ENCODE measurements at regions not wholly inside any gene's neighbourhood (a gene's known extent, or its start where the extent isn't known, plus 50 kb on each side); places are given as distances from the start of the nearest gene placed in this dataset.

DNA sequence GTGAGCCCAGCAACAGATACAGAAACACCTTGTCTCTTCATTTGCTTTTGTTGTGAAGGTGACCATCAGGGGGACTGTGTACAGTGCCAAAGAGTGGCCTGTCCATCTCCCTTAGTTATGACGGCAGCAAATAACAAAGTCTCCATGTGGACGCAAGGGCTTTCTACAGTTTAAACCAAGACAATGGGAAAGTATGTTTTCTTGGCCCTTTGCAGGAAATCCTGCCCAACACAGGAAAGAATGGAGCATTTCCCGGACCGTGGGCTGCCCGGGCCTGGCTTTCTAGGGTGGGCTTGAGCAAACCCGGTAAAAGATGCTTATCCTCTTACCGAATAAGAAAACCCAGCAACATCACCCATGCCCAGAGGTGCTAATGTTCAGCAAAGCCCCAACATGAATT, 87.3 kb downstream of the ZBTB18 start:
- no peak for DNase-seq (ENCODE audit: low spot score)
- H3K36me3 ChIP-seq (ENCODE audit: control insufficient read depth in 4 of 4, insufficient read depth in 3 of 4, low read depth in 1 of 4, low read length in 3 of 4), result no peaks in the 10 kb centered on the region
- no peak overlapping the region for H3K9ac ChIP-seq (ENCODE audit: low read depth in 1 of 2, low read length in 2 of 2)
- WGBS, result 74% methylated on average over 7 of the region's 7 CpGs
- no peaks in the 10 kb centered on the region for H3K9me3 ChIP-seq (ENCODE audit: control insufficient read depth in 4 of 4, low read length in 3 of 4)
- H3K4me3 ChIP-seq (ENCODE audit: low read depth in 1 of 3, low read length in 3 of 3), result no peak overlapping the region
- H3K27me3 ChIP-seq (ENCODE audit: control insufficient read depth in 4 of 4, insufficient read depth in 4 of 4, low read length in 3 of 4), result no peaks in the 10 kb centered on the region
- H3K27ac ChIP-seq (ENCODE audit: low read depth in 1 of 2, low read length in 2 of 2), result no peak overlapping the region
- no peaks in the 10 kb centered on the region for H3K4me1 ChIP-seq (ENCODE audit: control insufficient read depth in 4 of 4, insufficient read depth in 4 of 4, low read length in 3 of 4)
- TF ChIP-seq MAX (IDR thresholded peaks at IDR 0.05) (no peak), JUND (IDR thresholded peaks at IDR 0.05) (no peak), TAF1 (conservative IDR thresholded peaks at IDR 0.05) (no peak), GABPA (IDR thresholded peaks at IDR 0.05 in 1 of 2, conservative IDR thresholded peaks at IDR 0.05 in 1 of 2) (no peak), SP1 (IDR thresholded peaks at IDR 0.05) (no peak), EGR1 (IDR thresholded peaks at IDR 0.05; ENCODE audit: low read depth in 2 of 2) (no peak), NR2F2 (IDR thresholded peaks at IDR 0.05) (no peak), HNF4G (IDR thresholded peaks at IDR 0.05) (no peak), RXRA (IDR thresholded peaks at IDR 0.05) (no peak), ZBTB33 (IDR thresholded peaks at IDR 0.05) (no peak), RAD21 (IDR thresholded peaks at IDR 0.05) (no peak), YY1 (IDR thresholded peaks at IDR 0.05) (no peak), HNF4A (conservative IDR thresholded peaks at IDR 0.05) (no peak), FOXA2 (IDR thresholded peaks at IDR 0.05) (no peak), FOXA1 (IDR thresholded peaks at IDR 0.05) (no peak)
- TF ChIP-seq, protein P1, sequence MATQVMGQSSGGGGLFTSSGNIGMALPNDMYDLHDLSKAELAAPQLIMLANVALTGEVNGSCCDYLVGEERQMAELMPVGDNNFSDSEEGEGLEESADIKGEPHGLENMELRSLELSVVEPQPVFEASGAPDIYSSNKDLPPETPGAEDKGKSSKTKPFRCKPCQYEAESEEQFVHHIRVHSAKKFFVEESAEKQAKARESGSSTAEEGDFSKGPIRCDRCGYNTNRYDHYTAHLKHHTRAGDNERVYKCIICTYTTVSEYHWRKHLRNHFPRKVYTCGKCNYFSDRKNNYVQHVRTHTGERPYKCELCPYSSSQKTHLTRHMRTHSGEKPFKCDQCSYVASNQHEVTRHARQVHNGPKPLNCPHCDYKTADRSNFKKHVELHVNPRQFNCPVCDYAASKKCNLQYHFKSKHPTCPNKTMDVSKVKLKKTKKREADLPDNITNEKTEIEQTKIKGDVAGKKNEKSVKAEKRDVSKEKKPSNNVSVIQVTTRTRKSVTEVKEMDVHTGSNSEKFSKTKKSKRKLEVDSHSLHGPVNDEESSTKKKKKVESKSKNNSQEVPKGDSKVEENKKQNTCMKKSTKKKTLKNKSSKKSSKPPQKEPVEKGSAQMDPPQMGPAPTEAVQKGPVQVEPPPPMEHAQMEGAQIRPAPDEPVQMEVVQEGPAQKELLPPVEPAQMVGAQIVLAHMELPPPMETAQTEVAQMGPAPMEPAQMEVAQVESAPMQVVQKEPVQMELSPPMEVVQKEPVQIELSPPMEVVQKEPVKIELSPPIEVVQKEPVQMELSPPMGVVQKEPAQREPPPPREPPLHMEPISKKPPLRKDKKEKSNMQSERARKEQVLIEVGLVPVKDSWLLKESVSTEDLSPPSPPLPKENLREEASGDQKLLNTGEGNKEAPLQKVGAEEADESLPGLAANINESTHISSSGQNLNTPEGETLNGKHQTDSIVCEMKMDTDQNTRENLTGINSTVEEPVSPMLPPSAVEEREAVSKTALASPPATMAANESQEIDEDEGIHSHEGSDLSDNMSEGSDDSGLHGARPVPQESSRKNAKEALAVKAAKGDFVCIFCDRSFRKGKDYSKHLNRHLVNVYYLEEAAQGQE (IDR thresholded peaks at IDR 0.05), result no peak
- TF ChIP-seq, protein P2, sequence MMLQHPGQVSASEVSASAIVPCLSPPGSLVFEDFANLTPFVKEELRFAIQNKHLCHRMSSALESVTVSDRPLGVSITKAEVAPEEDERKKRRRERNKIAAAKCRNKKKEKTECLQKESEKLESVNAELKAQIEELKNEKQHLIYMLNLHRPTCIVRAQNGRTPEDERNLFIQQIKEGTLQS (IDR thresholded peaks at IDR 0.05), result no peak
- TF ChIP-seq, protein P3, sequence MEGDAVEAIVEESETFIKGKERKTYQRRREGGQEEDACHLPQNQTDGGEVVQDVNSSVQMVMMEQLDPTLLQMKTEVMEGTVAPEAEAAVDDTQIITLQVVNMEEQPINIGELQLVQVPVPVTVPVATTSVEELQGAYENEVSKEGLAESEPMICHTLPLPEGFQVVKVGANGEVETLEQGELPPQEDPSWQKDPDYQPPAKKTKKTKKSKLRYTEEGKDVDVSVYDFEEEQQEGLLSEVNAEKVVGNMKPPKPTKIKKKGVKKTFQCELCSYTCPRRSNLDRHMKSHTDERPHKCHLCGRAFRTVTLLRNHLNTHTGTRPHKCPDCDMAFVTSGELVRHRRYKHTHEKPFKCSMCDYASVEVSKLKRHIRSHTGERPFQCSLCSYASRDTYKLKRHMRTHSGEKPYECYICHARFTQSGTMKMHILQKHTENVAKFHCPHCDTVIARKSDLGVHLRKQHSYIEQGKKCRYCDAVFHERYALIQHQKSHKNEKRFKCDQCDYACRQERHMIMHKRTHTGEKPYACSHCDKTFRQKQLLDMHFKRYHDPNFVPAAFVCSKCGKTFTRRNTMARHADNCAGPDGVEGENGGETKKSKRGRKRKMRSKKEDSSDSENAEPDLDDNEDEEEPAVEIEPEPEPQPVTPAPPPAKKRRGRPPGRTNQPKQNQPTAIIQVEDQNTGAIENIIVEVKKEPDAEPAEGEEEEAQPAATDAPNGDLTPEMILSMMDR (IDR thresholded peaks at IDR 0.05; ENCODE audit: low read depth, low read length, missing input control), result no peak

All from liver (tissue), 8 donors.